Anterior cingulate cortex (tissue), 58 donors: ENCODE measurements at regions not wholly inside any gene's neighbourhood (a gene's known extent, or its start where the extent isn't known, plus 50 kb on each side); places are given as distances from the start of the nearest gene placed in this dataset.
"Not testable (repeated sequence)": the region's sequence is repeated elsewhere in the genome, so short reads cannot be mapped to it uniquely, and the experiment has no call there.

Experiments used
- DNase-seq, 58 donors: peaks; one replicate each; lab custom pipeline; 2025; lab: John Stamatoyannopoulos, UW

GRCh38 chr3:191518861-191519260, 57.9 kb downstream of the PYDC2 start:
- no peak for DNase-seq

DNA sequence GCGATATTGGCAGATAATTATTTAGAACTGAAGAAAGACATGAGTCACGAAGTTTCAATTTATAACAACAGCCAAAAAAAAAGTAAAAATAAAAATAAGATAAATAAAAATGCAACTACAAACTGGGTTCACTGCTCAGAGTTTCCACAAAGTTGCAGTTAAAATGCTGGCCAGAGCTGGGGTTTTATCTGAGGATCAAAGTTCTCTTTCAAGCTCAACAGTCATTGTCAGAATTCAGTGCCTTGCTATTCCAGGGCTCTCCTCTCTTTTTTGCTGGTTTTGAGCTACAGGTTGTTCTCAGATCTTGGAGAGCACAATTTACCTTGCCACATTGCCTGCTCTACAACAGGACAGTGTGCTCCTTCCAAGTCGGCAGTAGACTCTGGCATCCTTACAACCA, 60.1 kb downstream of the PYDC2 start:
- no peak for DNase-seq

- DNase-seq, result no peak
These were observed 62.2 kb downstream of the PYDC2 start for GRCh38 chr3:191523148-191523547.

GRCh38 chr3:191528589-191528988, 67.6 kb downstream of the PYDC2 start:
- no peak for DNase-seq

DNA sequence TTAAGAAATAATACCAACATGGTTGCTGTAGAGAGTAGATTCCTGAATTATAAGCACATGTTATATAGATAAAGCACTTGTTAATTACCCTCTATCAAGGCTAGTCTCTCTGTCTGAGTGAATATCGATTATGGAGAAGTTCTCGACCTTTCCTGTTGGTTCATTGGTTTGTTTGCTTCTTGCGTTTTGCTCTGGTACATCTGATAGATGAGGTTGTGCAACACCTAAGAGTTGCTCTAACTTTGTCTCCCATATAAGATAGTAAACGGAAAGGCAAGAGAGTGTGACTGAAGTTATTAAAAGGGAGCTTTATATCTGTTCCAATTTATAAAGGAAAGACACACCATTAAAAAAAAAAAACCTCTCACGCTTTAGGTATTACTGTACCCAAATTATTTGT, 69.0 kb downstream of the PYDC2 start:
- no peak for DNase-seq

GRCh38 chr3:191531434-191531972, 70.5 kb downstream of the PYDC2 start:
- DNase-seq, result no peak

DNA sequence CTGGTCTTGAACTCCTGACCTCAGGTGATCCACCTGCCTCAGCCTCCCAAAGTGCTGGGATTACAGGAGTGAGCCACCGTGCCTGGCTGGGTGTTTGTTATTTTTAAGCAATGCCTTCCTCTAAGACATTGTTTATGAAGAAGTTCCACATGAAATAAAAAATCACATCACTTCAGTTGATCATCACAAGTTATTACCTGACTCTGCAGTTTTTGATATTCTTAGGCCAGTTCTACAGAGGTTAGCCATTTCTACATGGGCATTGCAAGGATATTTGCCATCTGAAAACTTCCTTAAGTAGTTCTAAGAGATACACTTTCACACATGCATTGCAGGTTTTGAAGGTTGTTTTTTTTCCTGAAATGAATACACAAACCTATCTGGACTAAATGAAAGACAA, 82.1 kb downstream of the PYDC2 start:
- DNase-seq, result no peak

- no peak for DNase-seq
These were observed 82.9 kb downstream of the PYDC2 start for GRCh38 chr3:191543897-191544296.

- DNase-seq, result no peak
These were observed 88.4 kb downstream of the PYDC2 start for GRCh38 chr3:191549357-191549756.

DNA sequence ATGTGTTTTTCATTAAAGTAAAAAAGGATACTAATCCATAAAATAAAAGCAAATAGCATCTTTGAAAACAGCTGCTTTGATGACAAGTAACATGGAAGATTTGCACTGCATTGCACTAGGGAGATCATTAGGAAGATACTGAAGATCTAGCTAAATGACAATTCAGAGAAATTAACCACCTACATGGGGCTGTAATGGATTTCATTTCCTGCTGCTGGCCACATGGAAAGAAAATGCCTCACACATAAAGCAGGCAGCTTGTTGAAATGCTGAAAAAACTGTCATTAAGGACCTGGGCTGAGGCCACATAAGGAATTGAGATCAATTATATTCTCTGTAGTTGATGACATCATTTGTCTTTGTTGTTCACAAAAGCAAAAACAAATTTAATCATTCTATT, 94.1 kb downstream of the PYDC2 start:
- no peak for DNase-seq

GRCh38 chr3:191557322-191557721, 96.4 kb downstream of the PYDC2 start:
- no peak for DNase-seq

- DNase-seq, result no peak
These were observed 102.8 kb downstream of the PYDC2 start for GRCh38 chr3:191563722-191564121.

- no peak for DNase-seq
These were observed 105.5 kb downstream of the PYDC2 start for GRCh38 chr3:191566469-191566868.

DNA sequence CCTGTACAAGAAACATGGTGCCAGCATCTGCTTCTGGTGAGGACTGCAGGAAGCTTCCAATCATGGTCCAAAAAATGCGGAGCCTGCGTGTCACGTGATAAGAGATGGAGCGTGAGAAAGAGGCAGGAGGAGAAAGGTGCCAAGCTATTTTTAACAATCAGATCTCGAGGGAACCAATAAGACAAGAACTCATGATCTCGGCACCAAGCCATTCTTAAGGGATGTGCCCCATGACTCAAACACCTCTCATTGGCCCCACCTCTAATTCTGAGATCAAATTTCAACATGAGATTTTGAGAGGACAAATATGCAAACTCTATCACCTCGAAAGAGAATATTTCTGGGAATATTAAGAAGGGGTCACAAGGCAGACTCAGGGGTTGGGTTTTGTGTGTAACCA, 107.2 kb downstream of the PYDC2 start:
- DNase-seq, result no peak

GRCh38 chr3:191592105-191592504, 131.1 kb downstream of the PYDC2 start:
- no peak for DNase-seq

DNA sequence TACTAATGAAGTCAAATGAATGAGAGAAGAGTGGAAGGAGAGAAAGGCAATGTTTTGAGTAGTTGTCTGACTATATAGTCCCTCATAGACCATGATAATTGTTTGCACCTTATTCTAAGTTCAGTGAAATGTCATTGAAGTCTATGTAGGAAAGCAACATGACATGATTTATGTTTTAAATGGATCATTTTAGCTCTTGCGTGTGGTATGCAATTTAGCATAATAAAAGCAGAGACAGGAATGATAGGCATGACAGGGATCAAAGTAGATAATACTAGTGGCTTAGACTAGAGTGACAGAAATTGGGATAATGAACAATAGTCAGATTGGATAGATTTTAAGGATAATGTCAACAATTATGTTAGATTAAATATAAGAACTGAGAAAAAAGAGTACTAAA, 132.5 kb downstream of the PYDC2 start:
- no peak for DNase-seq

DNA sequence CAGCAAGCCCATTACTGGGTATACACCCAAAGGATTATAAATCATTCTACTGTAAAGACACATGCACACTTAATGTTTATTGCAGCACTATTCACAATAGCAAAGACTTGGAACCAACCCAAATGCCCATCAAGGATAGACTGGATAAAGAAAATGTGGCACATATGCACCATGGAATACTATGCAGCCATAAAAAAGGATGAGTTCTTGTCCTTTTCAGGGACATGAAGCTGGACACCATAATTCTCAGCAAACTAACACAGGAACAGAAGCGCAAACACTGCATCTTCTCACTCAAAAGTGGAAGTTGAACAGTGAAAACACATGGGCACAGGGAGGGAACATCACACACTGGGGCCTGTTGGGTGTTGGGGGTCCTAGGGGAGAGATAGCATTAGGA, 154.5 kb downstream of the PYDC2 start:
- not testable (repeated sequence) for DNase-seq

- DNase-seq, result no peak
These were observed 163.3 kb downstream of the PYDC2 start for GRCh38 chr3:191624299-191624698.

DNA sequence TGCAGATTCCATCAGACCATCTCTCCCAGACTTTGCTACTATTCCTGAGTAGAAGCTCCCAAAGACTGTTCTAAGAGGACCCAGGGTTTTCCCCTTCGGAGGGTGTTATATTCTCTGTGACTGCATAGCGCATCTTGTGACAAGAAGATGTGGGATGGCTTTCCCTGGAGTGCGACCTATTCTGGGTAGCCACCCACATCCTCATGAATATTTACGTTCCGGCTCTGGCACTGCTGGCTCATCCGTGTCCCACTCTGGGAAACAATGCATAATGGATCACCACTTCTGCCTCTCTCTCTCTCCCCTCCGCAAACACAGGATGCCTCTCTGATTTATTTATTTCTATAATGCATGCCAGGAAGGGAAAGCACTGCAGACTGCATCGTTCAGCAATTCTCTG, 166.1 kb downstream of the PYDC2 start:
- DNase-seq, result peak in 52 of 58 donors; percentile 2 to 76 (median 27)

- peak in 3 of 58 donors; percentile 4 to 23 (median 14) for DNase-seq
These were observed 167.6 kb downstream of the PYDC2 start for GRCh38 chr3:191628571-191628970.

- DNase-seq, result no peak
These were observed 170.5 kb downstream of the PYDC2 start for GRCh38 chr3:191631496-191631895.

GRCh38 chr3:191634902-191635301, 173.9 kb downstream of the PYDC2 start:
- DNase-seq, result no peak

GRCh38 chr3:191637611-191638010, 176.6 kb downstream of the PYDC2 start:
- DNase-seq, result no peak
